A549 (cell line): ENCODE measurements at regions not wholly inside any gene's neighbourhood (a gene's known extent, or its start where the extent isn't known, plus 50 kb on each side); places are given as distances from the start of the nearest gene placed in this dataset.
A peak's percentile ranks its signal among the peaks of the same experiment; 100 is the strongest.
"Not testable (repeated sequence)": the region's sequence is repeated elsewhere in the genome, so short reads cannot be mapped to it uniquely, and the experiment has no call there.

Experiments
- ATAC-seq, 2 experiments: fragments of 200-7000 bp in 1 of 2; fragments of >200 bp in 1 of 2; cut with Nextera tagmentation in 1 of 2; cut with Tn5 transposase in 1 of 2; 3 replicates each; pipeline versions ENCODE4 v1.8.0 to v1.9.1; 2018 to 2020; ENCODE audit warnings: mild to moderate bottlenecking in 1 of 2, moderate library complexity in 1 of 2
- CTCF ChIA-PET: fragments of 300-600 bp; sonication (Branson Sonifier 250); formaldehyde crosslinking; extraction: SDS; loops from one replicate; lab custom pipeline; 2021; ENCODE audit warnings: antibody characterized with exemption, inconsistent platforms; lab: Yijun Ruan, JAX
- POLR2A ChIA-PET: fragments of 350-600 bp; formaldehyde crosslinking; extraction: SDS; loops from one replicate; lab custom pipeline; 2021; ENCODE audit warnings: antibody characterized with exemption, inconsistent platforms; lab: Yijun Ruan, JAX
- DNase-seq, 2 experiments: peaks; one replicate each; pipeline versions ENCODE4 v3.0.0 to v3.0.0-alpha.2; 2011 to 2016; ENCODE audit warnings: low read depth in 1 of 2, low spot score in 1 of 2
- FAIRE-seq: peaks from 2 replicates; lab custom pipeline; 2011; peaks lifted over from hg19 to GRCh38; lab: Jason Lieb, UNC
- H3K27ac ChIP-seq, 2 experiments: fragments of >200 bp; sonication (Bioruptor Twin); formaldehyde crosslinking; 3 replicates each; pipeline ENCODE4 v1.5.1; 2016 to 2017
- H3K4me1 ChIP-seq: fragments of >200 bp; sonication (Bioruptor Twin); formaldehyde crosslinking; 3 replicates; pipeline ENCODE4 v1.6.1; 2016
- H3K4me2 ChIP-seq: fragments of >200 bp; sonication (Bioruptor Twin); formaldehyde crosslinking; 3 replicates; pipeline ENCODE4 v1.6.1; 2016
- H3K4me3 ChIP-seq: fragments of >200 bp; sonication (Bioruptor Twin); formaldehyde crosslinking; 3 replicates; pipeline ENCODE4 v1.5.1; 2016
- H3K9me3 ChIP-seq: fragments of >200 bp; sonication (Bioruptor Twin); formaldehyde crosslinking; 3 replicates; pipeline ENCODE4 v1.6.1; 2016
- CBX8 ChIP-seq: fragments of 200-600 bp; sonication (generic); IDR thresholded peaks from 2 replicates; pipeline ENCODE4 v1.6.1; 2016
- CEBPB ChIP-seq, 2 experiments: fragments of >200 bp in 1 of 2; sonication (Bioruptor Twin) in 1 of 2; formaldehyde crosslinking in 1 of 2; IDR thresholded peaks; 2 replicates each; pipeline ENCODE4 v1.6.1; 2012 to 2016
- EHF ChIP-seq: fragments of 250-450 bp; sonication (Bioruptor Pico); IDR thresholded peaks from 2 replicates; pipeline ENCODE4 v1.5.0; 2020; ENCODE audit warnings: mild to moderate bottlenecking
- EHMT2 ChIP-seq: fragments of 200-600 bp; sonication (generic); IDR thresholded peaks from 2 replicates; pipeline ENCODE4 v1.6.1; 2016; ENCODE audit warnings: antibody characterized with exemption, low read depth, mild to moderate bottlenecking, moderate library complexity
- FOSL2 ChIP-seq, 2 experiments: fragments of 450-650 bp in 1 of 2; fragments of >200 bp in 1 of 2; sonication (Bioruptor Twin) in 1 of 2; formaldehyde crosslinking; IDR thresholded peaks; 2 replicates each; pipeline versions ENCODE4 v1.5.0 to v1.6.1; 2016 to 2020; ENCODE audit warnings: mild to moderate bottlenecking in 1 of 2, moderate library complexity in 1 of 2
- FOXS1 ChIP-seq: fragments of 250-450 bp; sonication (Bioruptor Pico); IDR thresholded peaks from 2 replicates; pipeline ENCODE4 v1.5.0; 2020; ENCODE audit warnings: mild to moderate bottlenecking, moderate library complexity
- GATA3 ChIP-seq: IDR thresholded peaks from 2 replicates; pipeline ENCODE4 v1.6.1; 2012; ENCODE audit warnings: borderline replicate concordance
- HDAC2 ChIP-seq: fragments of 200-600 bp; sonication (generic); IDR thresholded peaks from 2 replicates; pipeline ENCODE4 v1.6.1; 2016
- KDM5A ChIP-seq: fragments of 200-600 bp; sonication (generic); IDR thresholded peaks from 2 replicates; pipeline ENCODE4 v1.6.1; 2016; ENCODE audit warnings: antibody characterized with exemption, mild to moderate bottlenecking
- MAX ChIP-seq: IDR thresholded peaks from 2 replicates; pipeline ENCODE4 v1.6.1; 2012
- PBX3 ChIP-seq: IDR thresholded peaks from 2 replicates; pipeline ENCODE4 v1.6.1; 2012
- RARB ChIP-seq: fragments of 250-450 bp; sonication (Bioruptor Pico); IDR thresholded peaks from 2 replicates; pipeline ENCODE4 v1.8.0; 2021; ENCODE audit warnings: mild to moderate bottlenecking, moderate library complexity
- RNF2 ChIP-seq: fragments of 200-600 bp; sonication (generic); IDR thresholded peaks from 2 replicates; pipeline ENCODE4 v1.6.1; 2016; ENCODE audit warnings: low read depth, mild to moderate bottlenecking, antibody characterized with exemption, moderate library complexity, borderline replicate concordance
- ZC3H11A ChIP-seq: fragments of 450-650 bp; IDR thresholded peaks from 2 replicates; pipeline ENCODE4 v1.6.1; 2014; ENCODE audit warnings: antibody characterized with exemption, mild to moderate bottlenecking
- WGBS: methylation state at CpG from one replicate; pipeline ENCODE4 v1.1.6; 2017; ENCODE audit errors: missing lambda C conversion rate; 5-methylcytosine and 5-hydroxymethylcytosine counted together
- TF ChIP-seq, protein P1 (sequence below): IDR thresholded peaks from 2 replicates; pipeline ENCODE4 v1.6.1; 2012; ENCODE audit warnings: low read depth, borderline replicate concordance

DNA sequence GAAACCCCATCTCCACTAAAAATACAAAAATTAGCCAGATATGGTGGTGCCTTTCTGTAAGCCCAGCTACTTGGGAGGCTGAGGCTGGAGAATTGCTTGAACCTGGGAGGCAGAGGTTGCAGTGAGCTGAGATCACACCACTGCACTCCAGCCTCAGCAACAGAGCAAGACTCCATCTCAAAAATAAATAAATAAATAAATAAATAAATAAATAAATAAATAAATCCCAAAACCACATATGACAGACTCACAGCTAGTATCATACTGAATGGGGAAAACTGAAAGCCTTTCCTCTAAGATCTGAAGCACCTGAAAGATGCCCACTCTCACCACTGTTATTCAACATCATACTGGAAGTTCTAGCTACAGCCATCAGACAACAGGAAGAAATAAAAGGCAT, 97.3 kb downstream of the TTC6 start:
- ATAC-seq, POLR2A ChIA-PET, H3K4me3 ChIP-seq, DNase-seq, FAIRE-seq, H3K27ac ChIP-seq, H3K4me2 ChIP-seq, CTCF ChIA-PET, H3K9me3 ChIP-seq: not testable (repeated sequence)
- 0 out of 2 replicates have a peak, but pooled peaks have one; percentile 16 for TF ChIP-seq ZC3H11A
- H3K4me1 ChIP-seq: peaks cover 12% of the 10 kb centered on the region; the same call in 2 of the 3 replicates

DNA sequence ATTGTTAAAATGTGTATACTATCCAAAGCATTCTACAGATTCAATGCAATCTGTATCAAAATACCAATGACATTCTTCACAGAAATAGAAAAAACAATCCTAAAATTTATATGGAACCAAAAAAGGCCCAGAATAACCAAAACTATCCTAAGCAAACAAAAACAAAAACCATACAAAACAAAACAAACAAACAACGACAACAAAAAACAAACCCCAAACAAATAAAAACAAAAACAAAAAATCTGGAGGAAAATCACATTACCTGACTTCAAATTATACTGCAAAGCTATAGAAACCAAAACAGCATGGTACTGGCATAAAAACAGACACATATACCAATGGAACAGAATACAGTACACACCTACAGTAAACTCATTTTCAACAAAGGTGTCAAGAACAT, 98.0 kb downstream of the TTC6 start:
- ATAC-seq, H3K4me2 ChIP-seq, H3K4me3 ChIP-seq, H3K27ac ChIP-seq, POLR2A ChIA-PET, H3K9me3 ChIP-seq, DNase-seq, FAIRE-seq: not testable (repeated sequence)
- H3K4me1 ChIP-seq: peaks cover 20% of the 10 kb centered on the region; the same call in 2 of the 3 replicates
- CTCF ChIA-PET: interaction anchor here (0.6 kb wide), 2 partner anchors 39 to 100 kb away, joined by 3 read pairs; no protein-coding TSS in a partner anchor
- 11% methylated on average over 1 of the region's 1 CpG for WGBS

DNA sequence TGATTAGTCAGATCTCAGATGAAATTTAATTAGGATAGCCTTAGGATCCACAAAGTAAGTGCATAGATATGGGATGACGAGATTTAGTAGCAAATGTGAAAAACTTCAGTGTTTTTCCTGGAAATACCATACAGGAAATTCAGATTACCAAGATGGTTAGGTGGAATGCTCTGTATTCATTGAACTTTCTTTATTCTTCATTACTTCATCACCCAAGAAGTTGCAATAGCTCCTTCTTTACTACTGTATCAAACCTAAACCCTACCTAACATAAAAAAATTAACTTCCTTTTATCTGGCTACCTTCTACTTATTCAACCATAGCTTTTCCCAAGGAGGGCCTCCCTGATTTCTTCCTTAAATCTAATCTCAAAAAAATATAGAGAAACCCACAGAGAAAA, 100.4 kb downstream of the TTC6 start:
- 89% methylated on average over 1 of the region's 1 CpG for WGBS
- TF ChIP-seq ZC3H11A: no peak
- TF ChIP-seq RARB: no peak
- Histone ChIP-seq H3K4me2 (no peak overlapping the region), H3K27ac (no peak overlapping the region), H3K9me3 (peaks cover 8% of the 10 kb centered on the region; the same call in 1 of the 3 replicates), H3K4me3 (no peak overlapping the region), H3K4me1 (peaks cover 23% of the 10 kb centered on the region; the same call in 2 of the 3 replicates)
- DNase-seq (no peak), FAIRE-seq (no peak), ATAC-seq (no peak)
- ChIA-PET POLR2A (no interaction called here), CTCF (no interaction called here)

DNA sequence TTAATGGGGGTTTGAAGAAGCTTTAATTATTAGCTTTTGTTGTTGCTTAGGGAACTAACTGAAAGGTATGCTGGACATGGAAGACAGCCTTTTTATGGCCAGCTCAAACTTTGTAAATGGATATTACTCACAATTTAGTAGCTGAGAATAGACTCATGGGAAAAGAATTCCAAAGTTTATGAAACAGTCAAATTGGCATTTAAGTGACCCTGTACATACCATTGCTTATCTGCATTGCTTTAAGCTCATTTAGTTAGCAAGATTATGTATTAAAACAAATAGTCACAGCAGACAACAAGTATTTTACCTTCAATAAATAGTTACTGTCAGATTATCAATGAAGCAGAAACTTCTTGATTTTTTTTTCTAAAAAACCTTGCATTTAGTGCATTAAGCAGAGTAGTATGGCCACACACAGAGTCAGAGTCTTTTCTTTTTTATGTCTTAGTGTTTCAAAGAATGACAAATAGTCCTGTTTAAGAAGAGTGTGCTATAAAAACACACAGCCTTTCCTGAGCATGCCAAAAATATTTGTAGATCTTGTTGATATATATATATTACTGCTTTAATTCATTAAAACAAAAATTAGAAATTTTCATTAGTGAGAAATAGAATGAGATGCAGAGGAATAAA, 102.2 kb downstream of the TTC6 start:
- no peak for TF ChIP-seq EHMT2
- TF ChIP-seq CBX8: no peak
- TF ChIP-seq GATA3: peak; percentile 72
- TF ChIP-seq HDAC2: no peak
- TF ChIP-seq PBX3: no peak
- no peak for TF ChIP-seq KDM5A
- no peak; the same call in 1 of the 2 replicates for TF ChIP-seq FOSL2 (IDR thresholded peaks at IDR 0.05)
- peak; percentile 43; the same call in 1 of the 2 replicates for TF ChIP-seq FOSL2 (CRISPR knock-in tag; IDR thresholded peaks at IDR 0.05)
- 0 out of 4 replicates have a peak, but pooled peaks of 1 of the 2 experiments have one; percentile 4 for TF ChIP-seq CEBPB (IDR thresholded peaks at IDR 0.05)
- no peak for TF ChIP-seq FOXS1 (CRISPR knock-in tag)
- TF ChIP-seq MAX: no peak
- no peak for TF ChIP-seq EHF (CRISPR knock-in tag)
- TF ChIP-seq, protein P1, sequence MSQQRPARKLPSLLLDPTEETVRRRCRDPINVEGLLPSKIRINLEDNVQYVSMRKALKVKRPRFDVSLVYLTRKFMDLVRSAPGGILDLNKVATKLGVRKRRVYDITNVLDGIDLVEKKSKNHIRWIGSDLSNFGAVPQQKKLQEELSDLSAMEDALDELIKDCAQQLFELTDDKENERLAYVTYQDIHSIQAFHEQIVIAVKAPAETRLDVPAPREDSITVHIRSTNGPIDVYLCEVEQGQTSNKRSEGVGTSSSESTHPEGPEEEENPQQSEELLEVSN: no peak
- TF ChIP-seq RNF2: no peak

More for the DNA sequence above, 102.2 kb downstream of the TTC6 start:
- Histone ChIP-seq H3K4me2 (peak overlapping the region; percentile 41), H3K4me1 (peaks cover 23% of the 10 kb centered on the region; the same call in 2 of the 3 replicates), H3K4me3 (no peak overlapping the region), H3K9me3 (peaks cover 8% of the 10 kb centered on the region; the same call in 1 of the 3 replicates), H3K27ac (no peak overlapping the region)
- DNase-seq (peak in 1 of 2 experiments; percentile 45), ATAC-seq (peak in 1 of 2 experiments; percentile 75; a peak in 3 of 6 replicates), FAIRE-seq (no peak)
- ChIA-PET CTCF (interaction anchor here (1.0 kb wide), 1 partner anchor 177 kb away, joined by 3 read pairs; no protein-coding TSS in a partner anchor), POLR2A (no interaction called here)
